T-helper 1 cell (primary cell): ENCODE measurements at regions not wholly inside any gene's neighbourhood (a gene's known extent, or its start where the extent isn't known, plus 50 kb on each side); places are given as distances from the start of the nearest gene placed in this dataset.

Source experiments
- DNase-seq, 5 donors: peaks; one replicate each; pipeline ENCODE4 v3.0.0-alpha.2; 2012 to 2020

DNA sequence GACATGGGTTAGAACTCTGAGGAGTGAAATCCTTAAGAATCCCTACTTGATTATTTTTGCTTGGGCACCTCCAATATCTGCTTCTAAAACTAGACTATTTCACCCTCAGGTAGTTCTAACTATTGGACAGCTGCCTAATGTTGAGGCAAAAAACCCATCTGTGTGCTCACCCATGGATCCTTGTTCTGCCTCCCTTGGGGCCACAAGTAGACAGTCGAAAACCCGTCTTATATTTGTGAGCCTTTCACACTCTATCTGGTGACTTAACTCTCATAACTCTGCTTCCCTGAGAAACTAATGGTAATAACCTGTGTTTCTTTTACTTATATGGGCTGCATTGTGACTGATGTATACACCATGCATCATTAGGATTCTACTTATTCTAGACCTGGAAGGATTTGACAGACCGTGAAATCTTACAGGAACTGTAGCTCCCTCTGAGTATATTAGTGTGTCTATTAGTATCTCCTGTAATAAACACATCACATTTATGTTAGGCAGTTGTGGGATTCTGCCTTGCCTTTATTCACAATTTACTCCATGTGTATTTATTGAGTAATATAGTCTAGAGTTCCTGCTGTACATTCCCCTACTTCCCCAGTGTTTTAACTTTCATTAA, 94.6 kb upstream of the SGCD start:
- no peak for DNase-seq

DNA sequence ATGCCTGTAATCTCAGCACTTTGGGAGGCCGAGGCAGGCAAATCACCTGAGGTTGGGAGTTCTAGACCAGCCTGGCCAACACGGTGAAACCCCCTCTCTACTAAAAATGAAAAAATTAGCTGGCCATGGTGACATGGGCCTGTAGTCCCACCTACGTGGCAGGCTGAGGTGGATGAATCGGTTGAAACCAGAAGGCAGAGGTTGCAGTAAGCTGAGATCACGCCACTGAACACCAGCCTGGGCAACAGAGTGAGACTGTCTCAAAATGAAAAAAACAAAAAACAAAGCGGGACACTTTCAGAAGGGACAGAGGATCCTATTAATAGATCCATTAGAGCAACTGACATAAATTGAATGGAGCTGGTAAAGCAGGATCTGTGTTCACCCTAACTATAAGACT, 89.6 kb upstream of the SGCD start:
- no peak for DNase-seq

DNA sequence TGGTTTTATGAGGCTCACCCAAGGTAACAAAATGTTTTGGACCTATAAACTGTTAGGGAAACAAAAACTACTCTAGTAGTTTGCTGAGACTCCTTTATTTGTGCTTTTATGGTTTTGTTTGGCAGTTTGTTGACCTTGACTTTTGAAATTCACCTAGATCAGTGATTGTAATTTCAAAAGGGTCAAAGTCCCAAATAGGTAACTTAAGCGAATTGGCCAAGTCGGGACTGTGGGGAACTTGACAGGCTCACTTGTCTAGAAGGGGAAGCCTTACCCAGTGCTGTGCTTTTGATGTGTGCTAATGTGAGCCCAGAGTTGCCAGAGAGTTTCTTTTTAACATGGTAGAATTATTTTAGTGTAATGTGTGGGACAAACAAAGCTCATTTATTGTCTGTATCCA, 87.2 kb upstream of the SGCD start:
- no peak for DNase-seq

DNA sequence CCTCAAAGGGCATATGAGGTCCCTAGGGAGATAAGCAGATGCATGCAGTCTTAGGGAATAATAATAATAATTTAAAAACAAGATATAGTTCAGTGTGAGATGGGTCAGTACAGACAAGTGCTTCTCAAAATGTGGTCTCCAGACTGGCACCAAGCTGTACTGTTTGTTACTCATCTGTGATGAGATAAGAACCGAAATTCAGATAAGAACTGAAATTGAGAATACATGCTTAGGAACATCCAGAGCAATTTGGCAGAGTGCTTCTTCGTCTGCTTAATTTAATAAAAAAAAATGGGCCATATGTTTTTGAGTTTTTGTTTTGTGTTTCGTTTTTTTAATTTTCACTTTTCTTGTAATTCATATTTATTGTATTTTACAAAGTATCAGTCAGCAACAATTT, 86.5 kb upstream of the SGCD start:
- DNase-seq = no peak

DNA sequence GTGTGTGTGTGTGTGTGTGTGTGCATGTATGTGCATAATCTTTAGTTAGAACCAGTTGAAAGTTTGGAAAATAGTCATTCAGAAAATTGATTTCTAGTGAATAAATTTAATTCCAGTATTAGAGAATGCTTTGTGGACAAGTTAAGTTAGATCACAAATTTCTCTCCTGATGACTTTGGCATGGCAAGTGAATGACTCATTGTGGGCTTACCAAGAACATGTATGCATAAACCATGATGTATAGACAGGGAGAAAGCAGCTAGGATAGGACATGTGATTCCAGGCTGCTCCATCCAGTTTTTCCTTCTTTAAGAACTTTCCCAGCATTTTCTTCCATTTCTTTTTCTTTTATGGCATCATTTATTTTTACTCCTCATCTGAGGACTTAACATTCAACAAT, 85.7 kb upstream of the SGCD start:
- no peak for DNase-seq

DNA sequence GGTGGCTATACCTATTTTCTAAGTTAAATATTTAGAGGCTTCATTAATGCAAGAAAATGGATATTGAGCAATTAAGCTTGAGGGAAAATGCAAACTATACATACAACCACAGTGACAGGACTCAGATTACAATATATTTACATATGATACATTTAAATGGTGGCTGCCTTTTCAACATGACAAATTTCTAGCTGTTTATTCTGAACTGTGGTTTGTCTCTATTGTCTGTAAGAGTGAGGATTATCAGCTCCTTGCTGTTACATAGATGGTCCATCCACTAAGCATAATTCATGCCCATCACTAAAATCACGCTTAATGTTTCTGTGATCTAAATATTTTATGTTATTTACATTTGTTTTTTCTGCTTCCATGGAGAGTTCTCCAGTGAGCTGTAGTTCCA, 81.1 kb upstream of the SGCD start:
- no peak for DNase-seq

DNA sequence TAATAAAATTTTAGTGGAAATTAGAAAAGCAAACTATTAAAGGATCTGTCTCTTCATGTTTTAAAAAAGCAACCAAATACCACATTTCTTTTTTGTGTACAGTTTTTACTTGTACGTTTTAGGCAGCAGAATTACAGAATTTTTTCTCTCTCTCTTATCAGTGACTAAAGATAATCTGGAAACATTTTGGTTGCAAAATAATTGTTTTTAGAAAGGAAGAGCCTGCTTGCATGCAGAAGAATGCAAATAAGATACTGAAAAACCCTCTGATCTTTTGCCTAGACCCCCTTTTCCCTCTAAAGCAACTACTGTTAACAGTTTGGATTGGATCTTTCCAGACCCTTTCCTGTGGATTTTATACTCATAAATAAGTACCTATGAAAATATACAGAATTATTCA, 75.9 kb upstream of the SGCD start:
- no peak for DNase-seq

DNA sequence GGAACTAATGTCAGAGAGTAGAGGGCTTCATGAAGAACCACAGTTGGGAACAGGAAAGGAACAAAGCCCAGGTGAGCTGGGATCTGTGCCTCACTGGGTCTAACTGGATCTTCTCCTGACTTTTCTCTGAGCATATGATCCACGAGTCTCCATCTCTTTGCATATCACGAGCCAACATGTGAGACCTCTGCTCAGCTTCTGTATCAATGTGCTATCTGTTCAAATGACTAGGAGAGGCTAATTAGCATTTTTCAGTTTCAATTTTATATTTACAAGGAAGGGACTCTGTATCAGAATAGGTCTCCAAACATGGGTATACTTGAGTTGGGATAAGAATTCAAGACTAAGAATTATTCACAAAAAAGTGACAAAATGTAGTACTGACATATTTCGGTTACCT, 73.8 kb upstream of the SGCD start:
- DNase-seq = no peak

DNA sequence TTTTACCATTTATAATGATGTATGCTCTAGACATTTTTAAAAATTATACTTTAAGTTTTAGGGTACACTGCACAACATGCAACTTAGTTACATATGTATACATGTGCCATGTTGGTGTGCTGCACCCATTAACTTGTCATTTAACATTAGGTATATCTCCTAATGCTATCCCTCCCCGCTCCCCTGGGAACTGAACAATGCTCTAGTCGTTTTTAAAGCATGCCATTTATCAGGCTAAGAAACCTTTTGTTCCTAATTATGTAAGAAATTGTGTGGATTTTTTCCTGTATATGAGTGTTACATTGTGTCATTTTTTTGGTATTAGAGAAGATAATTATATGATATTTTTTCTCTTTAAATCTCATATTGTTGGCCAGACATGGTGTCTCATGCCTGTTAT, 72.8 kb upstream of the SGCD start:
- DNase-seq = no peak

DNA sequence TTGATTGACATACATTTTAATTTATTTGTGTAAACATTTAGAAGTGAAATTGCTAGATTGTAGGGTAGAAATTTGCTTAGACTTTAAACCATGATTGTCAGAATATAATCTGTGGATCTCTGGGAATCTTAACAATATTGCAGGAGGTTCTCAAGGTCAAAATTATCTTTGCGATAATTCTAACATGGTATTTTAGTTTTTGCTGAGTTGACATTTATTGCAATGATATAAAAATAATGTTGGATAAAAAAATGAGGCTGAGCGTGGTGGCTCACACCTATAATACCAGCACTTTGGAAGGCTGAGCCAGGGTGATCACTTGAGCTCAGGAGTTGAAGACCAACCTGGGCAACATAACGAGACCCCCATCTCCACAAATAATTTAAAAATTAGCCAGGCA, 70.3 kb upstream of the SGCD start:
- no peak for DNase-seq

DNA sequence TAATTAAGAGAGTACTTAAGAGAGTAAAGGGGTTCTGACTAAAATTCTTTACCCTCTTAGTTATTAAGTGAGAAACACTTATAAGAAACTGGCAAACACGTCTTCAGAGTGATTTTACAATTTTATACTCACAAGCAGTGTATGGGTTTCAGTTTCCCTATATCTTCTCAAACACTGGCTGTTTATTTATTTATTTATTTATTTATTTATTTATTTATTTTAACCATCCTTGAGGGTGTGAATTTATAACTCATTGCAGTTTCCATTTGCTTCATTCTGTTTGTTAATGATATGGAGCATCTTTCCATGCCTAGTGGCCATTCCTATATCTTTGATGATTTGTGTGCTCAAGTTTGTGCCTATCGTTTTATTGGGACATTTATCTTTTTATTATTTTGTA, 68.0 kb upstream of the SGCD start:
- no peak for DNase-seq

DNA sequence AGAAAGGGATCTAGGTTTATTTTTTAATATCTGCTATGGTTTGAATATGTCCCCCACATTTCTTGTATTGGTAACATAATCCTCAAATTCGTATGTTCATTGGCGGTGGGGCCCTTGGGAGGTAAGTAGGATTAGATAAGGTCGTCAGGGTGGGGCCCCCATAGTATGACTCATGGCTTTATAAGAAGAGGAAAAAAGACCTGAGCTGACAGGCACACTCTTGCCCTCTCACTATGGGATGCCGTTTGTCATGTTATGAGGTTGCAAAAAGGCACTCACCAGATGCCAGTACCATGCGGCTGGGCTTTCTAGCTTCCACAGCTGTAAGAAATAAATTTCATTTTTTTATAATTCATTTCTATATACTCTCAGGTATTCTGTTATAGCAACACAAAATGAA, 67.3 kb upstream of the SGCD start:
- DNase-seq = no peak

DNA sequence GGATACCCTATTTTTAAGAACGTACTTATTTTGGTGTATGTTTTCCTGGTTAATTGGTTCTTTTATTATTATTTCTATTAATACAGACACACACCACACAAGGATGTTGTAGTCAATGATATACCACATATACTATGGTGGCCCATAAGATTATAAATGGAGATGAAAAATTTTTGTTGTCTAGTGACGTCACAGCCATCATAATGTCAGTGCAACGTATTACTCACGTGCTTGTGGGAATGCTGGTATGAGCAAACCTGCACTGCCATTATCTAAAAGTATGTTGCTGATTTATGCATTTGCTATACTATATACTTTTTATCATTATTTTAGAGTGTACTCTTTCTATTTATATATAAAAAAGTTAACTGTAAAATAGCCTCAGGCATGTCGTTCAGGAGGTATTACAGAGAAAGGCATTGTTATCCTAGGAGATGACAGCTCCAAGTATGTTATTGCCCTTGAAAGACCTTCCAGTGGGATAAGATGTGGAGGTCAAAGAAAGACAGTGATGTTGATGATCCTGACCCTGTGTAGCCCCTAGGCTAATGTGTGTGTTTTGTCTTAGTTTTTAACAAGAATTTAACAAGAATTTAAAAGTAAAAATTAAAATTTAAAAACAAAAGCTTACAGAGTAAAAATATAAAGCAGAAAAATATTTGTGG, 65.6 kb upstream of the SGCD start:
- no peak for DNase-seq

DNA sequence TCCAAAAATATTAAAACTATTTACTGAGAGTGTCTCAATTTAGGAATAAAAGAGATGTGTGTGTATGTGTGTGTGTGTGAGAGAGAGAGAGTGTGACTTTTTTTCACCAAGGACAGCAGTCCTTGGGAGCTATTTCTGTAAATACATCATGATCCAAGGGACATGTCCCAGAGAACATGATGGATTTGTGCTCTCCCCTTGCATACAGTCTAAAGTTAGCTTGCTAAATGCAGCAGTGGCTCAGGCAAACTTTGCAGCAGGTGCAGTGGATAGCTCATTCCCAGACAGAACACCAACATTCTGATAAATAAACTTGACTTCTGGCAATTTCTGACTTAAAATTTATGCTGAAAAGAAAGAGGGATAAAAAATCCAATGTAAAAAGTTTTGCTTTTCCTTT, 55.4 kb upstream of the SGCD start:
- DNase-seq = no peak

DNA sequence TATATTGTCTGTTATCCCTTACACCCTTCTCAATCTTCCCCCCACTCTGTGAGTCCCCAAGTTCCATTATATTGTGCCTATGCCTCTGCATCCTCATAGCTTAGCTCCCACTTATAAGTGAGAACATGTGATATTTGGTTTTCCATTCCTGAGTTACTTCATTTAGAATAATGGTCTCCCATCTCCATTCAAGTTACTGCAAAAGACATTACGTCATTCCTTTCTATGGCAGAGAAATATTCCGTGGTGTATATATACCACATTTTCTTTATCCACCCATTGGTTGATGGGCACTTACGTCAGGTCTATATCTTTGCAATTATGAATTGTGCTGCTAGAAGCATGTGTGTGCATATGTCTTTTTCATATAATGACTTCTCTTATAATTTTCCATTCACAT, 54.8 kb upstream of the SGCD start:
- no peak for DNase-seq

DNA sequence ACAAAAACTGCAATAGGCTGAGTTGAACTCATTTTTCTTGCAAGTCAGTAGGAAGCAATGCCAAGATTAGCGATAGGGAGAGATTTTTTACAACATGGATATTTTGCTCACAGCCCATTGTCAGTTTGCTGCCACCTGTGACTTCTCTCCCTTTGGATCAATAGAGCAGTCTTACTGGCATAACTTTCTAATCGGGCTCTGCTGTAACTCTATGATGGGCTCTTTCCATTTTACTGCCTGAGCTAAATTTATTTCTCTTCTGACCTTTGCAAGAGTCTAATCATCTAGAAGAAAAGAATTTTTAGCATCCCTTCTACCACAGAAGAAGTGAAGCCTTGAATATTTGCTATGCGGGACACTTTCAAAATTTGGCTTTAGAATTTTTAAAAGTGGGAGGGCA, 53.6 kb upstream of the SGCD start:
- DNase-seq = no peak

DNA sequence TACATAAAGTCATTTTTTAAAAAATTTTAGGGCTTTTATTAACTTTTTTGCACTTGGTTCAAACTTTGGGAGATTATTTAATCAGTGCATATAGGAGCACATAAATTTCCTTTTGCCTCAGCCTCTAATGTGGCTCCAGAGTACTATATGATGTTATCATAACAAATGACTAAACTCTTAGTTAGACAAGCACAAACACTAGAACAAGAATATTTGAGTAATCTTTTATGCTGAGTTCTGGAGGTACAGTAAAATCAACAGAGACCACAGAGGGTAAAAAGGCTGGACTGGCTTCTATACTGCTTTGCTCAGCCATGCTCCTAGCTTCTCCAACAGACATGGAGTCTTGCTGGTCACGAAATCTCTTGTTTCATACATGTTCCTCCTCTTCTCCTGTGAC, 52.5 kb upstream of the SGCD start:
- no peak for DNase-seq
